OCI-LY7 (cell line): ENCODE measurements at regions not wholly inside any gene's neighbourhood (a gene's known extent, or its start where the extent isn't known, plus 50 kb on each side); places are given as distances from the start of the nearest gene placed in this dataset.

Experiments
- EZH2phosphoT487 ChIP-seq: fragments of 200-600 bp; sonication (generic); IDR thresholded peaks from 2 replicates; pipeline ENCODE4 v1.6.1; 2018; ENCODE audit warnings: low read depth, borderline replicate concordance, mild to moderate bottlenecking, mixed run types, antibody characterized with exemption, low read length, moderate library complexity, mixed read lengths
- TF ChIP-seq, protein P1 (sequence below): fragments of 200-600 bp; sonication (generic); conservative IDR thresholded peaks from 2 replicates; pipeline ENCODE4 v1.5.1; 2014; ENCODE audit warnings: mild to moderate bottlenecking, antibody characterized with exemption, low read length, moderate library complexity, mixed read lengths

DNA sequence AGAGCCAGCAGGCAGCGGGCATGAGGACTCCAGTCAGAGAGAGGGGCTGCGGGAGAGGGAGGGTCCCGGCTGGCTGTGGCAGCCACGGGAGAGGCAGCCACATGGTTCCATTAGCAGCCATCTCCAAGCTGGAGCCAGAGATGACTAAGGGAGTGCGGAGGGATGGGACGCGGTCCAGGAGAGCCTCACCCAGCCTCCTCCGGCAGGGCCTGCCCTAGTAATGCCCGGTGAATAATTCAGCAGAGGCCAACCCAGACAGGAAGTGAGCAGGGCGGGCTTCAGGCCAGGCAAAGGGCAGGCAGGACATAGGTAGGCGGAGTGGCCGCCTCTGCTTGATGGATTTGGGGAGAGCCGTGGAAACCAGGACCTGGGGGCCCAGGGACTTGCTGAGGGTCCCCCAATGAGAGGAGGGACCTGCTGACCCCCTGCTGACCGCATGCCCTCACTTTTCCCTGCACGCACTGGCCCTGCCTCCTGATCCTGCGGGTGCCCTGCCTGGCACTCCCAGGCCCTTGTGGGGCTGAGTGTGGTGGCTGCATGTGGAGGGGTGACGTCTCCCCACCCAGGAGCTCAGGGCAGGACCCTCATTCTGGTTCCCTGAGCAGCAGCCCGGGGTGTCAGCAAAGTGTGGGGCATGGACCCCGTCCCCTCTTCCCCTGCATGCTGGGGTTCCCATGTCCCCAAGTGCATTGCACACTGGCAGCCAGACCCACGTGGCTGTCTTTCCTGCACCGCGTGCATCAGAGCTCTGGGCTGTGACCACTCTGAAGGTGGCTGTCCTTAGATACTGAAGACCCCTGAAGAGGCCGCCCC, 51.8 kb upstream of the SLCO4A1 start:
- TF ChIP-seq, protein P1, sequence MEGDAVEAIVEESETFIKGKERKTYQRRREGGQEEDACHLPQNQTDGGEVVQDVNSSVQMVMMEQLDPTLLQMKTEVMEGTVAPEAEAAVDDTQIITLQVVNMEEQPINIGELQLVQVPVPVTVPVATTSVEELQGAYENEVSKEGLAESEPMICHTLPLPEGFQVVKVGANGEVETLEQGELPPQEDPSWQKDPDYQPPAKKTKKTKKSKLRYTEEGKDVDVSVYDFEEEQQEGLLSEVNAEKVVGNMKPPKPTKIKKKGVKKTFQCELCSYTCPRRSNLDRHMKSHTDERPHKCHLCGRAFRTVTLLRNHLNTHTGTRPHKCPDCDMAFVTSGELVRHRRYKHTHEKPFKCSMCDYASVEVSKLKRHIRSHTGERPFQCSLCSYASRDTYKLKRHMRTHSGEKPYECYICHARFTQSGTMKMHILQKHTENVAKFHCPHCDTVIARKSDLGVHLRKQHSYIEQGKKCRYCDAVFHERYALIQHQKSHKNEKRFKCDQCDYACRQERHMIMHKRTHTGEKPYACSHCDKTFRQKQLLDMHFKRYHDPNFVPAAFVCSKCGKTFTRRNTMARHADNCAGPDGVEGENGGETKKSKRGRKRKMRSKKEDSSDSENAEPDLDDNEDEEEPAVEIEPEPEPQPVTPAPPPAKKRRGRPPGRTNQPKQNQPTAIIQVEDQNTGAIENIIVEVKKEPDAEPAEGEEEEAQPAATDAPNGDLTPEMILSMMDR, result no peak
- TF ChIP-seq EZH2phosphoT487, result no peak
